Astrocyte (in vitro differentiated cells and primary cell): ENCODE measurements at regions not wholly inside any gene's neighbourhood (a gene's known extent, or its start where the extent isn't known, plus 50 kb on each side); places are given as distances from the start of the nearest gene placed in this dataset.

Source experiments
- EZH2 ChIP-seq: IDR thresholded peaks from 2 replicates; pipeline ENCODE4 v1.6.1; 2012; ENCODE audit warnings: mild to moderate bottlenecking, low read length, inconsistent platforms; ENCODE audit not compliant: insufficient read depth
- TF ChIP-seq, protein P1 (sequence below): IDR thresholded peaks from 2 replicates; pipeline ENCODE4 v1.5.1; 2011; ENCODE audit warnings: low read depth, mild to moderate bottlenecking, inconsistent platforms, low read length, moderate library complexity; ENCODE audit not compliant: insufficient read depth

DNA sequence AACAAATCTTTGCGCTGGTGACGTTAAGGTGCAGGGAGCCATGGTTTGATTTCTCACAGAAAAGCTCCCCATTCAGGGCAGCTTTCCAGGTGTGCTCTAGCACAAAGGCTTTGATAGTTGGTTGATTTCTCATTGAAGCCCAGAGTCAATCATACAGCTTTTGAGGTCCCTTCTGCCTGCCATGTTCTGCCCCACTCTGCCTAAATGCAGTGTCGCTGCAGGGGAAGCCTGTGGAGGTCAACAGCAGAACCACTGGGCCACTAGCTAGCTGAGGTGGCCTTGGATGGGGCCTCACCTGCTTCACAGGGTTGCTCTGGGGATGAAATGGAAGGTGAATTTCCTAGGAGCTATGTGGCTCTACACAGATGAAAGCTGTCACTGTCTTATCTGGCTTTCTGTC lies 278.3 kb downstream of the TLE3 start:
- TF ChIP-seq, protein P1, sequence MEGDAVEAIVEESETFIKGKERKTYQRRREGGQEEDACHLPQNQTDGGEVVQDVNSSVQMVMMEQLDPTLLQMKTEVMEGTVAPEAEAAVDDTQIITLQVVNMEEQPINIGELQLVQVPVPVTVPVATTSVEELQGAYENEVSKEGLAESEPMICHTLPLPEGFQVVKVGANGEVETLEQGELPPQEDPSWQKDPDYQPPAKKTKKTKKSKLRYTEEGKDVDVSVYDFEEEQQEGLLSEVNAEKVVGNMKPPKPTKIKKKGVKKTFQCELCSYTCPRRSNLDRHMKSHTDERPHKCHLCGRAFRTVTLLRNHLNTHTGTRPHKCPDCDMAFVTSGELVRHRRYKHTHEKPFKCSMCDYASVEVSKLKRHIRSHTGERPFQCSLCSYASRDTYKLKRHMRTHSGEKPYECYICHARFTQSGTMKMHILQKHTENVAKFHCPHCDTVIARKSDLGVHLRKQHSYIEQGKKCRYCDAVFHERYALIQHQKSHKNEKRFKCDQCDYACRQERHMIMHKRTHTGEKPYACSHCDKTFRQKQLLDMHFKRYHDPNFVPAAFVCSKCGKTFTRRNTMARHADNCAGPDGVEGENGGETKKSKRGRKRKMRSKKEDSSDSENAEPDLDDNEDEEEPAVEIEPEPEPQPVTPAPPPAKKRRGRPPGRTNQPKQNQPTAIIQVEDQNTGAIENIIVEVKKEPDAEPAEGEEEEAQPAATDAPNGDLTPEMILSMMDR, result no peak
- TF ChIP-seq EZH2, result no peak
